ENCODE measurements at regions not wholly inside any gene's neighbourhood (a gene's known extent, or its start where the extent isn't known, plus 50 kb on each side); places are given as distances from the start of the nearest gene placed in this dataset.

GRCh38 chr11:90556606-90557005, 333.8 kb upstream of the CHORDC1 start:
- no peak for TF ChIP-seq CTCF (IDR thresholded peaks at IDR 0.05)
- TF ChIP-seq EP300 (IDR thresholded peaks at IDR 0.05) = no peak
- no peak for TF ChIP-seq POLR2A (IDR thresholded peaks at IDR 0.05; ENCODE audit: low read depth)
- TF ChIP-seq POLR2AphosphoS5 (IDR thresholded peaks at IDR 0.05) = no peak
- no peak overlapping the region for H3K4me3 ChIP-seq
- DNase-seq (ENCODE audit: extremely low spot score) = no peak
- peaks cover 0 to 3% (median 0%) of the 10 kb centered on the region in 4 donors for H3K4me1 ChIP-seq
- WGBS = 73% methylated on average over 4 of the region's 4 CpGs
- H3K27me3 ChIP-seq = no peaks in the 10 kb centered on the region
- no peaks in the 10 kb centered on the region for H3K36me3 ChIP-seq
- intact Hi-C loops (cut with DNase I) = no loop called here
- H3K27ac ChIP-seq (replicated peaks in 1 of 4) = no peak overlapping the region
- H3K9me3 ChIP-seq = peaks cover 0 to 4% (median 0%) of the 10 kb centered on the region in 4 donors

DNA sequence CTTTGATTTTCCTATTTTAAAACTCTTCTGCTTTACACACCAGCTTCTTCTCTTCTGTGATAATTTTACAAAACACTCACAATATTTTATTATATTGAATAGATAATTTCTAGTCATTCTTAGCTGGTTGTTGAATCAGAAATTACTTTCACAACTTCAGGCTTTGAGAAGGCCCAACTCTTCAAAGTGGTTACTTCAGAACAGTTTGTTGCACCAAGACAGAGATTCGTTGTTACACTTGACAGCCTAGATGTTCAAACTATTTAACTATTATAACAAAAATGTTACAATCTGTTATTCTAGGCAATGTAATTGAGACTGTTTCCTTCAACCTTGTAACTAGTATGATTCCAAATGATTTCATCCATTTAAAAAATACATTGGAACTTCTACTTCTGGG, 333.2 kb upstream of the CHORDC1 start:
- H3K9me3 ChIP-seq = peaks cover 0 to 4% (median 0%) of the 10 kb centered on the region in 4 donors
- no peak overlapping the region for H3K4me3 ChIP-seq
- intact Hi-C loops (cut with DNase I) = no loop called here
- no peak for TF ChIP-seq CTCF (IDR thresholded peaks at IDR 0.05)
- 85% methylated on average over 1 of the region's 1 CpG for WGBS
- H3K36me3 ChIP-seq = no peaks in the 10 kb centered on the region
- no peak for DNase-seq (ENCODE audit: extremely low spot score)
- H3K4me1 ChIP-seq = peaks cover 0 to 3% (median 0%) of the 10 kb centered on the region in 4 donors
- H3K27me3 ChIP-seq = no peaks in the 10 kb centered on the region
- H3K27ac ChIP-seq (replicated peaks in 1 of 4) = no peak overlapping the region

DNA sequence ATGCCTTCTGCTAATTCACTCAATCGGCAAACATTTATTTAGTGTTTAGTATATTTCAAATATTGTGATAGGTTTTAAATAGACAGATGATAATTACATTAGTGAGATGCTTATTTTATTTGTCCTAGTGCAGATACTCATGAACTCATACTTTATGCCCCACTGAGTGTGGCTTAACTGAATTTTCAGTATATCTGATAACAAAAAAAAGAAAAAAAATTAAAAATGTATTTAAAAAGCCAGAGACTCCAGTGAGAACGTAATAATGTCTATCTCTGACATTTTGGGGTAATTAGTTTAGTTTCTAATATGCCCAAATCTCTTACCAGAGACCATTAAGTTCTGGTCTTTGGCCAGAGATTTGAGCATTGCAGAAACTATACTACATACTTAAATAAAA, 332.6 kb upstream of the CHORDC1 start:
- Histone ChIP-seq H3K27ac (replicated peaks in 1 of 4) (no peak overlapping the region), H3K36me3 (no peaks in the 10 kb centered on the region), H3K9me3 (peaks cover 0 to 4% (median 0%) of the 10 kb centered on the region in 4 donors), H3K4me3 (no peak overlapping the region), H3K4me1 (peaks cover 0 to 3% (median 0%) of the 10 kb centered on the region in 4 donors), H3K27me3 (no peaks in the 10 kb centered on the region)
- WGBS = 72% methylated on average over 2 of the region's 2 CpGs
- no peak for DNase-seq (ENCODE audit: extremely low spot score)
- intact Hi-C loops (cut with DNase I) = no loop called here
- TF ChIP-seq POLR2AphosphoS5 (IDR thresholded peaks at IDR 0.05) = no peak
- no peak for TF ChIP-seq EP300 (IDR thresholded peaks at IDR 0.05)
- no peak for TF ChIP-seq POLR2A (IDR thresholded peaks at IDR 0.05; ENCODE audit: low read depth)

DNA sequence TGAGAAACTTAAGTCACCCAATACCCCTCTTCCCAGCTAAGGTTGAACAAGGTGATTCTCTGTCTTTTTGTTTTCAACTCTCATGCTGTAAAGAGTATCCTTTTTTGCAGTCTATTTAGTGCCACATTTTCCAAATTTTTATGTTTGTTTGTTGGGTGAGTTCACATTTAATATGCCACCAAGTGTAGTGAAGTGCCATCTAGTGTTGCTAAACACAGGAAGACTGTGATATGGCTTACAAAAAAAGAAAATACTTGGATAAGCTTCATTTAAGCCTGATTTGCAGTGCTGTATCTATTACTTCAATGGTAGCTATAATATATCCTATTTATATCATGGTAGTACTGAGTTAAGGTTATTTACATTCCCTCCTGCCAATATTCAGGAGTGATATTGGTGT, 319.2 kb upstream of the CHORDC1 start:
- Histone ChIP-seq H3K4me1 (no peaks in the 10 kb centered on the region), H3K36me3 (no peaks in the 10 kb centered on the region), H3K27ac (replicated peaks in 1 of 4) (no peak overlapping the region), H3K9me3 (no peaks in the 10 kb centered on the region), H3K4me3 (no peak overlapping the region), H3K27me3 (no peaks in the 10 kb centered on the region)
- no peak for DNase-seq (ENCODE audit: extremely low spot score)
- TF ChIP-seq CTCF (IDR thresholded peaks at IDR 0.05) = no peak
- intact Hi-C loops (cut with DNase I) = no loop called here

DNA sequence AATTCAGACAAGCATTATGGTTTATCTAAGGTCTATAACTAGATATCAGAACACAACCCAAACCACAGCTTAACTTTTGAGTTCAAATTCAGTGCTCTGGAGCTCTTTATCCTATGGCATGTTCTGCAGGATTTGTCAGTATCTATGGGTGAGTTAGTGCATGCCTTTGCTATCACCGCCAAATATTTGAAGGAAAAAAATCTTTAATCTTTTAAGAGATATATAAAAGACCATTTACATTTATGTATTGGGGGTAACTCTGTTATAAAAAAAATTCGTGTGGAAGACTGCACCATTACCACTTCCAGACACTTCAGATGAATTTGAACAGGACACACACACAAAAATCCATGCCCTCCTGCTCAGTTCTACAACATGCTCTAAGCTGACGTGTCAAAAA, 313.5 kb upstream of the CHORDC1 start:
- TF ChIP-seq CTCF (IDR thresholded peaks at IDR 0.05) = no peak
- DNase-seq (ENCODE audit: extremely low spot score) = no peak
- no peaks in the 10 kb centered on the region for H3K36me3 ChIP-seq
- no peaks in the 10 kb centered on the region for H3K4me1 ChIP-seq
- no peaks in the 10 kb centered on the region for H3K9me3 ChIP-seq
- no peak overlapping the region for H3K27ac ChIP-seq (replicated peaks in 1 of 4)
- H3K27me3 ChIP-seq = no peaks in the 10 kb centered on the region
- no peak overlapping the region for H3K4me3 ChIP-seq
- intact Hi-C loops (cut with DNase I) = no loop called here
- 53% methylated on average over 3 of the region's 3 CpGs for WGBS
